WTC11 (cell line): ENCODE measurements at regions not wholly inside any gene's neighbourhood (a gene's known extent, or its start where the extent isn't known, plus 50 kb on each side); places are given as distances from the start of the nearest gene placed in this dataset.
"Not testable (repeated sequence)": the region's sequence is repeated elsewhere in the genome, so short reads cannot be mapped to it uniquely, and the experiment has no call there.

Experiments used
- ATAC-seq: fragments of 200-7000 bp; cut with Tn5 transposase; 2 replicates; pipeline ENCODE4 v1.10.0; 2021; ENCODE audit warnings: mild to moderate bottlenecking, moderate library complexity
- CTCF ChIA-PET: fragments of 300-600 bp; sonication (Branson Sonifier 250); formaldehyde crosslinking; loops from one replicate; lab custom pipeline; 2021; ENCODE audit warnings: antibody characterized with exemption; lab: Charles Lee
- POLR2A ChIA-PET: fragments of 350-600 bp; sonication (Branson Sonifier 250); formaldehyde crosslinking; loops from one replicate; lab custom pipeline; 2021; ENCODE audit warnings: antibody characterized with exemption; lab: Charles Lee
- DNase-seq: peaks from one replicate; pipeline ENCODE4 v3.0.0; 2021; ENCODE audit warnings: low spot score
- H3K27ac Mint-ChIP-seq: 2 replicates; pipeline ENCODE4 v1.8.0; 2021; ENCODE audit warnings: mixed read lengths
- H3K27me3 Mint-ChIP-seq: 2 replicates; pipeline ENCODE4 v1.8.0; 2021; ENCODE audit warnings: low read depth, mild to moderate bottlenecking, moderate library complexity, mixed read lengths
- H3K36me3 Mint-ChIP-seq: 2 replicates; pipeline ENCODE4 v1.8.0; 2021; ENCODE audit warnings: mixed read lengths
- H3K4me1 Mint-ChIP-seq: 2 replicates; pipeline ENCODE4 v1.8.0; 2022; ENCODE audit warnings: mixed read lengths
- H3K4me3 Mint-ChIP-seq: 2 replicates; pipeline ENCODE4 v1.8.0; 2021; ENCODE audit warnings: mild to moderate bottlenecking, moderate library complexity, mixed read lengths
- H3K9me3 Mint-ChIP-seq: 2 replicates; pipeline ENCODE4 v1.8.0; 2021; ENCODE audit warnings: mixed read lengths
- RORB ChIP-seq: fragments of 250-450 bp; sonication (Bioruptor Pico); IDR thresholded peaks from 2 replicates; pipeline ENCODE4 v1.9.0; 2021; ENCODE audit warnings: mild to moderate bottlenecking
- SMAD3 ChIP-seq: sonication (generic); formaldehyde crosslinking; IDR thresholded peaks from 2 replicates; pipeline ENCODE4 v1.8.0; 2022; ENCODE audit warnings: missing genetic modification reagents, mild to moderate bottlenecking, borderline replicate concordance
- SOX15 ChIP-seq: fragments of 250-450 bp; sonication (Bioruptor Pico); IDR thresholded peaks from 2 replicates; pipeline ENCODE4 v1.9.0; 2021; ENCODE audit warnings: mild to moderate bottlenecking
- STAT6 ChIP-seq: sonication (generic); formaldehyde crosslinking; conservative IDR thresholded peaks from 2 replicates; pipeline ENCODE4 v1.8.1; 2023; ENCODE audit warnings: mild to moderate bottlenecking, low read depth, missing genetic modification reagents, moderate library complexity
- ZBTB21 ChIP-seq: sonication (generic); formaldehyde crosslinking; IDR thresholded peaks from 2 replicates; pipeline ENCODE4 v1.8.1; 2023; ENCODE audit warnings: mild to moderate bottlenecking, missing genetic modification reagents, borderline replicate concordance
- ZNF396 ChIP-seq: fragments of 250-450 bp; sonication (Bioruptor Pico); IDR thresholded peaks from 2 replicates; pipeline ENCODE4 v1.8.0; 2021; ENCODE audit warnings: mild to moderate bottlenecking, moderate library complexity, borderline replicate concordance
- ZNF423 ChIP-seq: fragments of 250-450 bp; sonication (Bioruptor Pico); IDR thresholded peaks from 2 replicates; pipeline ENCODE4 v2.1.2; 2022; ENCODE audit warnings: mild to moderate bottlenecking, moderate library complexity
- TF ChIP-seq, protein P1 (sequence below): fragments of 250-450 bp; sonication (Bioruptor Pico); IDR thresholded peaks from 2 replicates; pipeline ENCODE4 v1.9.0; 2021; ENCODE audit warnings: mild to moderate bottlenecking, borderline replicate concordance
- TF ChIP-seq, protein P2 (sequence below): sonication (generic); formaldehyde crosslinking; IDR thresholded peaks from 2 replicates; pipeline ENCODE4 v1.8.0; 2022; ENCODE audit warnings: mild to moderate bottlenecking, missing genetic modification reagents
- TF ChIP-seq, protein P3 (sequence below): sonication (generic); formaldehyde crosslinking; IDR thresholded peaks from 2 replicates; pipeline ENCODE4 v1.8.1; 2022; ENCODE audit warnings: mild to moderate bottlenecking, moderate library complexity, missing genetic modification reagents
- TF ChIP-seq, protein P4 (sequence below): sonication (generic); formaldehyde crosslinking; IDR thresholded peaks from 2 replicates; pipeline ENCODE4 v1.8.0; 2023; ENCODE audit warnings: missing genetic modification reagents
- TF ChIP-seq, protein P5 (sequence below): sonication (generic); formaldehyde crosslinking; IDR thresholded peaks from 2 replicates; pipeline ENCODE4 v1.8.1; 2022; ENCODE audit warnings: missing genetic modification reagents, borderline replicate concordance

DNA sequence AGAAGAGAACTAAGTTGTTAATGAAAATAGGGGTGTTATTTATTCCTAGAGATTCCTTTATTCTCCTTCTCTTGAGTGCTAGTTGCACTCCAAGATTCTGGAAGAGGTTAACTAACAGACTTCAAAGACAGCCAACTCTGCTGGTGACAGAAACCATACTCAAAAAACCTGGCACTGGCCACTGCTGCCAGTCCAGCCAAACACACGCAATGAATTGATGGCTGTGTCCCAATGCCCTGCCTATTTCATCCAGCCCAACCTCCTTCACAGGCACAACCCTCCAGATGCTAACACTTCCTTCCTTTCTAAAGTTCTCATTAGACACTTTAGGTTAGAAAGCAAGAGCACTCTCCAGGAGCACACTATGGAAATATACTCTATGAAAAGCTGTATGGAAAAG lies 150.8 kb upstream of the C11orf58 start (continued):
- TF ChIP-seq, protein P1, sequence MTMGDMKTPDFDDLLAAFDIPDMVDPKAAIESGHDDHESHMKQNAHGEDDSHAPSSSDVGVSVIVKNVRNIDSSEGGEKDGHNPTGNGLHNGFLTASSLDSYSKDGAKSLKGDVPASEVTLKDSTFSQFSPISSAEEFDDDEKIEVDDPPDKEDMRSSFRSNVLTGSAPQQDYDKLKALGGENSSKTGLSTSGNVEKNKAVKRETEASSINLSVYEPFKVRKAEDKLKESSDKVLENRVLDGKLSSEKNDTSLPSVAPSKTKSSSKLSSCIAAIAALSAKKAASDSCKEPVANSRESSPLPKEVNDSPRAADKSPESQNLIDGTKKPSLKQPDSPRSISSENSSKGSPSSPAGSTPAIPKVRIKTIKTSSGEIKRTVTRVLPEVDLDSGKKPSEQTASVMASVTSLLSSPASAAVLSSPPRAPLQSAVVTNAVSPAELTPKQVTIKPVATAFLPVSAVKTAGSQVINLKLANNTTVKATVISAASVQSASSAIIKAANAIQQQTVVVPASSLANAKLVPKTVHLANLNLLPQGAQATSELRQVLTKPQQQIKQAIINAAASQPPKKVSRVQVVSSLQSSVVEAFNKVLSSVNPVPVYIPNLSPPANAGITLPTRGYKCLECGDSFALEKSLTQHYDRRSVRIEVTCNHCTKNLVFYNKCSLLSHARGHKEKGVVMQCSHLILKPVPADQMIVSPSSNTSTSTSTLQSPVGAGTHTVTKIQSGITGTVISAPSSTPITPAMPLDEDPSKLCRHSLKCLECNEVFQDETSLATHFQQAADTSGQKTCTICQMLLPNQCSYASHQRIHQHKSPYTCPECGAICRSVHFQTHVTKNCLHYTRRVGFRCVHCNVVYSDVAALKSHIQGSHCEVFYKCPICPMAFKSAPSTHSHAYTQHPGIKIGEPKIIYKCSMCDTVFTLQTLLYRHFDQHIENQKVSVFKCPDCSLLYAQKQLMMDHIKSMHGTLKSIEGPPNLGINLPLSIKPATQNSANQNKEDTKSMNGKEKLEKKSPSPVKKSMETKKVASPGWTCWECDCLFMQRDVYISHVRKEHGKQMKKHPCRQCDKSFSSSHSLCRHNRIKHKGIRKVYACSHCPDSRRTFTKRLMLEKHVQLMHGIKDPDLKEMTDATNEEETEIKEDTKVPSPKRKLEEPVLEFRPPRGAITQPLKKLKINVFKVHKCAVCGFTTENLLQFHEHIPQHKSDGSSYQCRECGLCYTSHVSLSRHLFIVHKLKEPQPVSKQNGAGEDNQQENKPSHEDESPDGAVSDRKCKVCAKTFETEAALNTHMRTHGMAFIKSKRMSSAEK (CRISPR knock-in tag): no peak
- TF ChIP-seq, protein P2, sequence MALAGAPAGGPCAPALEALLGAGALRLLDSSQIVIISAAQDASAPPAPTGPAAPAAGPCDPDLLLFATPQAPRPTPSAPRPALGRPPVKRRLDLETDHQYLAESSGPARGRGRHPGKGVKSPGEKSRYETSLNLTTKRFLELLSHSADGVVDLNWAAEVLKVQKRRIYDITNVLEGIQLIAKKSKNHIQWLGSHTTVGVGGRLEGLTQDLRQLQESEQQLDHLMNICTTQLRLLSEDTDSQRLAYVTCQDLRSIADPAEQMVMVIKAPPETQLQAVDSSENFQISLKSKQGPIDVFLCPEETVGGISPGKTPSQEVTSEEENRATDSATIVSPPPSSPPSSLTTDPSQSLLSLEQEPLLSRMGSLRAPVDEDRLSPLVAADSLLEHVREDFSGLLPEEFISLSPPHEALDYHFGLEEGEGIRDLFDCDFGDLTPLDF (CRISPR knock-in tag): no peak
- TF ChIP-seq, protein P3, sequence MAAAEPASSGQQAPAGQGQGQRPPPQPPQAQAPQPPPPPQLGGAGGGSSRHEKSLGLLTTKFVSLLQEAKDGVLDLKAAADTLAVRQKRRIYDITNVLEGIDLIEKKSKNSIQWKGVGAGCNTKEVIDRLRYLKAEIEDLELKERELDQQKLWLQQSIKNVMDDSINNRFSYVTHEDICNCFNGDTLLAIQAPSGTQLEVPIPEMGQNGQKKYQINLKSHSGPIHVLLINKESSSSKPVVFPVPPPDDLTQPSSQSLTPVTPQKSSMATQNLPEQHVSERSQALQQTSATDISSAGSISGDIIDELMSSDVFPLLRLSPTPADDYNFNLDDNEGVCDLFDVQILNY (CRISPR knock-in tag): no peak
- TF ChIP-seq SMAD3 (CRISPR knock-in tag) (no peak), ZBTB21 (CRISPR knock-in tag) (no peak)
- TF ChIP-seq, protein P4, sequence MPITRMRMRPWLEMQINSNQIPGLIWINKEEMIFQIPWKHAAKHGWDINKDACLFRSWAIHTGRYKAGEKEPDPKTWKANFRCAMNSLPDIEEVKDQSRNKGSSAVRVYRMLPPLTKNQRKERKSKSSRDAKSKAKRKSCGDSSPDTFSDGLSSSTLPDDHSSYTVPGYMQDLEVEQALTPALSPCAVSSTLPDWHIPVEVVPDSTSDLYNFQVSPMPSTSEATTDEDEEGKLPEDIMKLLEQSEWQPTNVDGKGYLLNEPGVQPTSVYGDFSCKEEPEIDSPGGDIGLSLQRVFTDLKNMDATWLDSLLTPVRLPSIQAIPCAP (CRISPR knock-in tag): no peak

- no peak for DNase-seq
- H3K27ac Mint-ChIP-seq: no peak overlapping the region
- H3K4me1 Mint-ChIP-seq: no peaks in the 10 kb centered on the region
- H3K27me3 Mint-ChIP-seq: no peaks in the 10 kb centered on the region; the same call in none of the 2 replicates
- no peak for TF ChIP-seq ZNF396 (CRISPR knock-in tag)
- TF ChIP-seq, protein P5, sequence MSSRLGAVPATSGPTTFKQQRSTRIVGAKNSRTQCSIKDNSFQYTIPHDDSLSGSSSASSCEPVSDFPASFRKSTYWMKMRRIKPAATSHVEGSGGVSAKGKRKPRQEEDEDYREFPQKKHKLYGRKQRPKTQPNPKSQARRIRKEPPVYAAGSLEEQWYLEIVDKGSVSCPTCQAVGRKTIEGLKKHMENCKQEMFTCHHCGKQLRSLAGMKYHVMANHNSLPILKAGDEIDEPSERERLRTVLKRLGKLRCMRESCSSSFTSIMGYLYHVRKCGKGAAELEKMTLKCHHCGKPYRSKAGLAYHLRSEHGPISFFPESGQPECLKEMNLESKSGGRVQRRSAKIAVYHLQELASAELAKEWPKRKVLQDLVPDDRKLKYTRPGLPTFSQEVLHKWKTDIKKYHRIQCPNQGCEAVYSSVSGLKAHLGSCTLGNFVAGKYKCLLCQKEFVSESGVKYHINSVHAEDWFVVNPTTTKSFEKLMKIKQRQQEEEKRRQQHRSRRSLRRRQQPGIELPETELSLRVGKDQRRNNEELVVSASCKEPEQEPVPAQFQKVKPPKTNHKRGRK: no peak
- no peak for TF ChIP-seq ZNF423
- TF ChIP-seq, protein P1 (CRISPR knock-in tag): no peak
- no peak for TF ChIP-seq RORB (CRISPR knock-in tag)
- no peak for TF ChIP-seq STAT6 (CRISPR knock-in tag)
- TF ChIP-seq SOX15 (CRISPR knock-in tag): no peak
- H3K36me3 Mint-ChIP-seq: no peaks in the 10 kb centered on the region
- ChIA-PET POLR2A (no interaction called here), CTCF (interaction anchor here (0.7 to 1.2 kb wide), 2 partner anchors 291 to 644 kb away, joined by 3 to 4 read pairs; no protein-coding TSS in a partner anchor)
- no peak for ATAC-seq
- no peak overlapping the region for H3K4me3 Mint-ChIP-seq
- no peaks in the 10 kb centered on the region for H3K9me3 Mint-ChIP-seq
Observed at GRCh38 chr11:16584569-16584968, 153.9 kb upstream of the C11orf58 start.

- H3K27ac Mint-ChIP-seq, CTCF ChIA-PET, H3K27me3 Mint-ChIP-seq, ATAC-seq, DNase-seq, H3K9me3 Mint-ChIP-seq, POLR2A ChIA-PET, H3K36me3 Mint-ChIP-seq, H3K4me1 Mint-ChIP-seq, H3K4me3 Mint-ChIP-seq: not testable (repeated sequence)
Observed at GRCh38 chr11:16581078-16581477, 157.4 kb upstream of the C11orf58 start.
